ENCODE measurements at regions not wholly inside any gene's neighbourhood (a gene's known extent, or its start where the extent isn't known, plus 50 kb on each side); places are given as distances from the start of the nearest gene placed in this dataset.

GRCh38 chr4:8756816-8757215 is 114.8 kb downstream of the HMX1 start:
- no peak for DNase-seq (ENCODE audit: low spot score)

GRCh38 chr4:8754634-8755589 is 116.7 kb downstream of the HMX1 start:
- DNase-seq (ENCODE audit: low spot score) = no peak

- DNase-seq (ENCODE audit: low spot score) = no peak
Measured at GRCh38 chr4:8748236-8748575, 123.4 kb downstream of the HMX1 start.

- no peak for DNase-seq (ENCODE audit: low spot score)
Measured at GRCh38 chr4:8747467-8748235, 124.0 kb downstream of the HMX1 start.

- DNase-seq (ENCODE audit: low spot score) = no peak
Measured at GRCh38 chr4:8746523-8747466, 124.8 kb downstream of the HMX1 start.

- no peak for DNase-seq (ENCODE audit: low spot score)
Measured at GRCh38 chr4:8745826-8746225, 125.8 kb downstream of the HMX1 start.

GRCh38 chr4:8745005-8745790 is 126.4 kb downstream of the HMX1 start:
- DNase-seq (ENCODE audit: low spot score) = no peak

- no peak for DNase-seq (ENCODE audit: low spot score)
Measured at GRCh38 chr4:8744083-8744805, 127.4 kb downstream of the HMX1 start.

GRCh38 chr4:8742546-8742945 is 129.1 kb downstream of the HMX1 start:
- no peak for DNase-seq (ENCODE audit: low spot score)

GRCh38 chr4:8741513-8742226 is 130.0 kb downstream of the HMX1 start:
- no peak for DNase-seq (ENCODE audit: low spot score)

- no peak for DNase-seq (ENCODE audit: low spot score)
Measured at GRCh38 chr4:8740666-8741395, 130.8 kb downstream of the HMX1 start.

GRCh38 chr4:8739820-8740665 is 131.6 kb downstream of the HMX1 start:
- DNase-seq (ENCODE audit: low spot score) = no peak

- DNase-seq (ENCODE audit: low spot score) = no peak
Measured at GRCh38 chr4:8739317-8739716, 132.3 kb downstream of the HMX1 start.

- no peak for DNase-seq (ENCODE audit: low spot score)
Measured at GRCh38 chr4:8738471-8738931, 133.1 kb downstream of the HMX1 start.

GRCh38 chr4:8737601-8738279 is 133.9 kb downstream of the HMX1 start:
- no peak for DNase-seq (ENCODE audit: low spot score)

- DNase-seq (ENCODE audit: low spot score) = no peak
Measured at GRCh38 chr4:8737075-8737474, 134.6 kb downstream of the HMX1 start.

- no peak for DNase-seq (ENCODE audit: low spot score)
Measured at GRCh38 chr4:8736090-8736825, 135.4 kb downstream of the HMX1 start.
